ENCODE measurements at regions not wholly inside any gene's neighbourhood (a gene's known extent, or its start where the extent isn't known, plus 50 kb on each side); places are given as distances from the start of the nearest gene placed in this dataset.

- no peak for TF ChIP-seq CREB5 (CRISPR knock-in tag; IDR thresholded peaks at IDR 0.05; ENCODE audit: low read depth)
- no peak for TF ChIP-seq ARNTL (CRISPR knock-in tag; IDR thresholded peaks at IDR 0.05; ENCODE audit: borderline replicate concordance, low read depth)
- no peak for TF ChIP-seq ZFP3 (CRISPR knock-in tag; IDR thresholded peaks at IDR 0.05)
- TF ChIP-seq PPARA (CRISPR knock-in tag; IDR thresholded peaks at IDR 0.05; ENCODE audit: borderline replicate concordance): no peak
- no peak for TF ChIP-seq ISL1 (CRISPR knock-in tag; IDR thresholded peaks at IDR 0.05)
- TF ChIP-seq PATZ1 (CRISPR knock-in tag; IDR thresholded peaks at IDR 0.05; ENCODE audit: borderline replicate concordance): no peak
- no peak for TF ChIP-seq ZFP30 (CRISPR knock-in tag; IDR thresholded peaks at IDR 0.05)
- TF ChIP-seq TCF4 (CRISPR knock-in tag; IDR thresholded peaks at IDR 0.05; ENCODE audit: borderline replicate concordance): no peak
Measured at GRCh38 chr13:50543141-50543540, 300.4 kb downstream of the DLEU7 start.

Measured in SK-N-SH treated with all-trans-retinoic acid at 6 μM for 48 hours (cell line).